PFSK-1 (cell line): ENCODE measurements at regions not wholly inside any gene's neighbourhood (a gene's known extent, or its start where the extent isn't known, plus 50 kb on each side); places are given as distances from the start of the nearest gene placed in this dataset.

Experiments used
- FOXP2 ChIP-seq: optimal IDR thresholded peaks from 2 replicates; pipeline ENCODE3; 2011; ENCODE audit warnings: borderline replicate concordance, control low read depth, inconsistent platforms; ENCODE audit not compliant: insufficient read depth; ENCODE audit errors: extremely low read length, extremely low read depth
- POLR2AphosphoS5 ChIP-seq: IDR thresholded peaks from 2 replicates; pipeline ENCODE4 v1.6.1; 2012; ENCODE audit warnings: low read depth, mild to moderate bottlenecking, control low read depth, low read length, moderate library complexity
- REST ChIP-seq, 2 experiments: IDR thresholded peaks; 2 replicates each; pipeline versions ENCODE4 v1.6.1 to v1.8.0; 2011 to 2012; ENCODE audit warnings: low read depth in 2 of 2, low read length in 2 of 2, control low read depth in 1 of 2, inconsistent platforms in 1 of 2, mild to moderate bottlenecking in 1 of 2, moderate library complexity in 1 of 2; ENCODE audit not compliant: insufficient read depth in 1 of 2
- SIN3A ChIP-seq: IDR thresholded peaks from 2 replicates; pipeline ENCODE4 v1.6.1; 2012; ENCODE audit warnings: mild to moderate bottlenecking, low read length, moderate library complexity, borderline replicate concordance; ENCODE audit not compliant: insufficient read depth
- TAF1 ChIP-seq: IDR thresholded peaks from 2 replicates; pipeline ENCODE4 v1.6.1; 2012; ENCODE audit warnings: low read length, control low read depth, borderline replicate concordance; ENCODE audit not compliant: insufficient read depth

GRCh38 chr7:116433246-116433645 is 66.3 kb upstream of the CAV2 start:
- no peak for TF ChIP-seq POLR2AphosphoS5
- no peak for TF ChIP-seq SIN3A
- TF ChIP-seq FOXP2, result no peak
- no peak for TF ChIP-seq TAF1
- no peak for TF ChIP-seq REST (IDR thresholded peaks at IDR 0.05; ENCODE audit: insufficient read depth in 1 of 2, low read depth in 2 of 2, low read length in 2 of 2)

GRCh38 chr7:116434820-116435341 is 64.7 kb upstream of the CAV2 start:
- TF ChIP-seq FOXP2 (no peak), POLR2AphosphoS5 (no peak)

GRCh38 chr7:116436305-116436826 is 63.2 kb upstream of the CAV2 start:
- no peak for TF ChIP-seq FOXP2
- TF ChIP-seq POLR2AphosphoS5, result no peak
- TF ChIP-seq SIN3A, result no peak
- TF ChIP-seq REST (IDR thresholded peaks at IDR 0.05; ENCODE audit: insufficient read depth in 1 of 2, low read depth in 2 of 2, low read length in 2 of 2), result no peak
- no peak for TF ChIP-seq TAF1

- TF ChIP-seq SIN3A (no peak), TAF1 (no peak), FOXP2 (no peak), REST (IDR thresholded peaks at IDR 0.05; ENCODE audit: insufficient read depth in 1 of 2, low read depth in 2 of 2, low read length in 2 of 2) (no peak)
Measured at GRCh38 chr7:116438267-116438666, 61.3 kb upstream of the CAV2 start.

- TF ChIP-seq SIN3A (no peak), FOXP2 (no peak), TAF1 (no peak)
Measured at GRCh38 chr7:116439005-116439404, 60.5 kb upstream of the CAV2 start.

GRCh38 chr7:116439841-116440549 is 59.5 kb upstream of the CAV2 start:
- TF ChIP-seq POLR2AphosphoS5 (no peak), FOXP2 (no peak), REST (IDR thresholded peaks at IDR 0.05; ENCODE audit: insufficient read depth in 1 of 2, low read depth in 2 of 2, low read length in 2 of 2) (no peak), SIN3A (no peak), TAF1 (no peak)
